Endothelial cell of umbilical vein (primary cell): ENCODE measurements at regions not wholly inside any gene's neighbourhood (a gene's known extent, or its start where the extent isn't known, plus 50 kb on each side); places are given as distances from the start of the nearest gene placed in this dataset.

Source experiments
- BruUV-seq: library from RNA; stranded (reverse); fragments of 400-500 nt; replicated peaks from 2 replicates; lab custom pipeline; 2021; lab: Mats Ljungman, UMichigan
- CTCF ChIA-PET: fragments of 300-600, 350-600 bp; sonication (Branson Sonifier 250); formaldehyde crosslinking; loops from one replicate; lab custom pipeline; 2021; ENCODE audit warnings: antibody characterized with exemption, inconsistent platforms; lab: Charles Lee
- POLR2A ChIA-PET: fragments of 300-600, 350-600 bp; sonication (Branson Sonifier 250); formaldehyde crosslinking; loops from one replicate; lab custom pipeline; 2021; ENCODE audit warnings: antibody characterized with exemption, inconsistent platforms; lab: Charles Lee
- DNase-seq: peaks from one replicate; pipeline ENCODE4 v3.0.0-alpha.2; 2011; ENCODE audit warnings: low read depth, low spot score
- FAIRE-seq: peaks from 2 replicates; lab custom pipeline; 2011; peaks lifted over from hg19 to GRCh38; lab: Jason Lieb, UNC
- H2AFZ ChIP-seq: 2 replicates; pipeline ENCODE4 v1.6.0; 2012; ENCODE audit warnings: low read depth, low read length, control low read depth, inconsistent platforms
- H3K27ac ChIP-seq: 2 replicates; pipeline ENCODE4 v1.5.1; 2011; ENCODE audit warnings: low read depth, mild to moderate bottlenecking, control low read depth, low read length, moderate library complexity; ENCODE audit not compliant: insufficient read depth
- H3K27me3 ChIP-seq, 2 experiments: 2 replicates each; pipeline versions ENCODE4 v1.6.0 to v1.6.1; 2011; ENCODE audit warnings: low read length in 2 of 2, mixed read lengths in 1 of 2; ENCODE audit not compliant: control insufficient read depth in 2 of 2, insufficient read depth in 2 of 2
- H3K36me3 ChIP-seq, 2 experiments: 2 replicates in 1 of 2; 3 replicates in 1 of 2; pipeline ENCODE4 v1.5.1; 2011; ENCODE audit warnings: low read length in 2 of 2, mild to moderate bottlenecking in 1 of 2, moderate library complexity in 1 of 2; ENCODE audit not compliant: control insufficient read depth in 2 of 2, insufficient read depth in 2 of 2; ENCODE audit errors: extremely low read depth in 1 of 2
- H3K4me1 ChIP-seq: 3 replicates; pipeline ENCODE4 v1.5.1; 2011; ENCODE audit warnings: mild to moderate bottlenecking, low read length; ENCODE audit not compliant: control insufficient read depth, insufficient read depth; ENCODE audit errors: extremely low read depth
- H3K4me2 ChIP-seq: 2 replicates; pipeline ENCODE4 v1.6.1; 2011; ENCODE audit warnings: low read length, control low read depth, mixed read lengths; ENCODE audit not compliant: insufficient read depth
- H3K4me3 ChIP-seq, 3 experiments: fragments of 200-600 bp in 1 of 3; sonication (generic), shearing (Covaris generic) in 1 of 3; replicated peaks in 1 of 3; 2 replicates each; pipeline ENCODE4 v1.5.1; 2011 to 2016; ENCODE audit warnings: control low read depth in 3 of 3, low read length in 3 of 3, mild to moderate bottlenecking in 2 of 3, inconsistent platforms in 1 of 3, low read depth in 1 of 3, moderate library complexity in 1 of 3; ENCODE audit not compliant: insufficient read depth in 1 of 3
- H3K79me2 ChIP-seq: 2 replicates; pipeline ENCODE4 v1.6.0; 2012; ENCODE audit warnings: low read length, inconsistent platforms; ENCODE audit not compliant: control insufficient read depth, insufficient read depth
- H3K9ac ChIP-seq: replicated peaks from 2 replicates; pipeline ENCODE3; 2011; ENCODE audit warnings: low read length, control low read depth; ENCODE audit not compliant: insufficient read depth; ENCODE audit errors: extremely low read depth
- H3K9me1 ChIP-seq: replicated peaks from 3 replicates; pipeline ENCODE4 v1.6.0; 2011; ENCODE audit warnings: mild to moderate bottlenecking, low read length; ENCODE audit not compliant: control insufficient read depth, insufficient read depth; ENCODE audit errors: extremely low read depth
- H3K9me3 ChIP-seq: replicated peaks from 2 replicates; pipeline ENCODE4 v1.5.1; 2012; ENCODE audit warnings: low read length, inconsistent platforms; ENCODE audit not compliant: control insufficient read depth, insufficient read depth
- H4K20me1 ChIP-seq: replicated peaks from 2 replicates; pipeline ENCODE3; 2011; ENCODE audit warnings: mild to moderate bottlenecking, low read length; ENCODE audit not compliant: control insufficient read depth, insufficient read depth; ENCODE audit errors: extremely low read depth
- EZH2 ChIP-seq: IDR thresholded peaks from 2 replicates; pipeline ENCODE4 v1.6.1; 2012; ENCODE audit warnings: borderline replicate concordance, low read depth, mild to moderate bottlenecking, moderate library complexity, low read length, inconsistent platforms; ENCODE audit not compliant: severe bottlenecking
- FOS ChIP-seq: IDR thresholded peaks from 2 replicates; pipeline ENCODE4 v1.6.1; 2011; ENCODE audit warnings: mild to moderate bottlenecking, low read length, moderate library complexity, borderline replicate concordance; ENCODE audit not compliant: insufficient read depth
- GATA2 ChIP-seq: IDR thresholded peaks from 2 replicates; pipeline ENCODE4 v1.7.0; 2011; ENCODE audit warnings: low read depth, mild to moderate bottlenecking, moderate library complexity, mixed read lengths, low read length; ENCODE audit not compliant: insufficient read length, insufficient read depth
- JUN ChIP-seq: IDR thresholded peaks from 2 replicates; pipeline ENCODE4 v1.6.1; 2011; ENCODE audit warnings: borderline replicate concordance, low read depth; ENCODE audit not compliant: insufficient read length, insufficient read depth
- MAX ChIP-seq: IDR thresholded peaks from 2 replicates; pipeline ENCODE4 v1.6.1; 2011; ENCODE audit not compliant: insufficient read depth, insufficient read length
- MYC ChIP-seq: IDR thresholded peaks from one replicate; pipeline ENCODE4 v1.6.1; 2011; ENCODE audit warnings: mild to moderate bottlenecking, low read depth, low read length
- POLR2A ChIP-seq: IDR thresholded peaks from 2 replicates; pipeline ENCODE4 v1.6.1; 2012; ENCODE audit warnings: low read depth, mild to moderate bottlenecking, control low read depth, low read length
- POLR2AphosphoS5 ChIP-seq: IDR thresholded peaks from 2 replicates; pipeline ENCODE4 v1.6.1; 2012; ENCODE audit warnings: low read depth, mild to moderate bottlenecking, control low read depth, low read length, moderate library complexity; ENCODE audit not compliant: insufficient read depth
- dilution Hi-C: fragments of 300-500 bp; cut with MboI; formaldehyde crosslinking; loops from one replicate; pipeline ENCODE4 v1.15.0; 2019; ENCODE audit warnings: low sequenced_read_pairs; ENCODE audit not compliant: extremely low pct_ligation_motif_present
- intact Hi-C: fragments of 100-400 bp; cut with micrococcal nuclease; formaldehyde crosslinking; loops from one replicate; pipeline ENCODE4 v1.10.0; 2022
- TF ChIP-seq, protein P1 (sequence below), 2 donors: IDR thresholded peaks; 1 replicate in 1 of 2; 2 replicates in 1 of 2; pipeline ENCODE4 v1.5.1; 2011; ENCODE audit warnings: low read length in 2 of 2, mild to moderate bottlenecking in 2 of 2, moderate library complexity in 2 of 2, control low read depth in 1 of 2, inconsistent platforms in 1 of 2, low read depth in 1 of 2; ENCODE audit not compliant: insufficient read depth in 1 of 2; ENCODE audit errors: extremely low read depth in 1 of 2

- no peaks in the 10 kb centered on the region for H3K36me3 ChIP-seq
- FAIRE-seq, result no peak
- H2AFZ ChIP-seq, result no peak overlapping the region
- no peaks in the 10 kb centered on the region for H4K20me1 ChIP-seq
- H3K79me2 ChIP-seq, result no peaks in the 10 kb centered on the region
- CTCF ChIA-PET, result no interaction called here
- no peaks in the 10 kb centered on the region for H3K4me1 ChIP-seq
- BruUV-seq, result no TSS peak
- TF ChIP-seq, protein P1, sequence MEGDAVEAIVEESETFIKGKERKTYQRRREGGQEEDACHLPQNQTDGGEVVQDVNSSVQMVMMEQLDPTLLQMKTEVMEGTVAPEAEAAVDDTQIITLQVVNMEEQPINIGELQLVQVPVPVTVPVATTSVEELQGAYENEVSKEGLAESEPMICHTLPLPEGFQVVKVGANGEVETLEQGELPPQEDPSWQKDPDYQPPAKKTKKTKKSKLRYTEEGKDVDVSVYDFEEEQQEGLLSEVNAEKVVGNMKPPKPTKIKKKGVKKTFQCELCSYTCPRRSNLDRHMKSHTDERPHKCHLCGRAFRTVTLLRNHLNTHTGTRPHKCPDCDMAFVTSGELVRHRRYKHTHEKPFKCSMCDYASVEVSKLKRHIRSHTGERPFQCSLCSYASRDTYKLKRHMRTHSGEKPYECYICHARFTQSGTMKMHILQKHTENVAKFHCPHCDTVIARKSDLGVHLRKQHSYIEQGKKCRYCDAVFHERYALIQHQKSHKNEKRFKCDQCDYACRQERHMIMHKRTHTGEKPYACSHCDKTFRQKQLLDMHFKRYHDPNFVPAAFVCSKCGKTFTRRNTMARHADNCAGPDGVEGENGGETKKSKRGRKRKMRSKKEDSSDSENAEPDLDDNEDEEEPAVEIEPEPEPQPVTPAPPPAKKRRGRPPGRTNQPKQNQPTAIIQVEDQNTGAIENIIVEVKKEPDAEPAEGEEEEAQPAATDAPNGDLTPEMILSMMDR (IDR thresholded peaks at IDR 0.05; ENCODE audit: extremely low read depth in 1 of 2, insufficient read depth in 1 of 2, low read depth in 1 of 2, low read length in 2 of 2), result no peak
- TF ChIP-seq POLR2A (no peak), POLR2AphosphoS5 (no peak), GATA2 (no peak), FOS (no peak), MYC (no peak), MAX (no peak), EZH2 (no peak), JUN (no peak)
- no peak overlapping the region for H3K9ac ChIP-seq
- no peak for DNase-seq
- no peaks in the 10 kb centered on the region for H3K27me3 ChIP-seq
- H3K4me2 ChIP-seq, result no peak overlapping the region
- dilution Hi-C loops, result no loop called here
- H3K4me3 ChIP-seq, result no peak overlapping the region
- intact Hi-C loops, result loop anchor here (5.0 kb wide), 1 partner anchor 194 kb away; no protein-coding TSS in a partner anchor
- no peak overlapping the region for H3K27ac ChIP-seq
- H3K9me1 ChIP-seq, result no peaks in the 10 kb centered on the region
- no peaks in the 10 kb centered on the region for H3K9me3 ChIP-seq
- POLR2A ChIA-PET, result no interaction called here
These were observed 201.6 kb upstream of the PARD3B start for GRCh38 chr2:204343685-204344084.
